HFFc6 (cell line): ENCODE measurements at regions not wholly inside any gene's neighbourhood (a gene's known extent, or its start where the extent isn't known, plus 50 kb on each side); places are given as distances from the start of the nearest gene placed in this dataset.

Experiments used
- DNase-seq: peaks from one replicate; pipeline ENCODE4 v3.0.0-alpha.2; 2018
- H3K27ac Mint-ChIP-seq: 2 replicates; pipeline ENCODE4 v1.8.0; 2020; ENCODE audit warnings: mild to moderate bottlenecking, mixed read lengths
- H3K27me3 Mint-ChIP-seq: 2 replicates; pipeline ENCODE4 v1.8.0; 2021; ENCODE audit warnings: mild to moderate bottlenecking, moderate library complexity, mixed read lengths; ENCODE audit not compliant: insufficient read depth
- H3K36me3 Mint-ChIP-seq: 2 replicates; pipeline ENCODE4 v1.8.0; 2021; ENCODE audit warnings: low read depth, mixed read lengths
- H3K4me1 Mint-ChIP-seq: 2 replicates; pipeline ENCODE4 v1.8.0; 2020; ENCODE audit warnings: low read depth, mixed read lengths
- H3K4me3 Mint-ChIP-seq: 2 replicates; pipeline ENCODE4 v1.8.0; 2020; ENCODE audit warnings: mild to moderate bottlenecking, moderate library complexity, mixed read lengths
- H3K9me3 Mint-ChIP-seq: 2 replicates; pipeline ENCODE4 v1.8.0; 2020; ENCODE audit warnings: mild to moderate bottlenecking, mixed read lengths
- TF ChIP-seq, protein P1 (sequence below): fragments of 200-600 bp; sonication (generic); IDR thresholded peaks from 2 replicates; pipeline ENCODE4 v1.5.0; 2021; ENCODE audit warnings: antibody characterized with exemption, mild to moderate bottlenecking

DNA sequence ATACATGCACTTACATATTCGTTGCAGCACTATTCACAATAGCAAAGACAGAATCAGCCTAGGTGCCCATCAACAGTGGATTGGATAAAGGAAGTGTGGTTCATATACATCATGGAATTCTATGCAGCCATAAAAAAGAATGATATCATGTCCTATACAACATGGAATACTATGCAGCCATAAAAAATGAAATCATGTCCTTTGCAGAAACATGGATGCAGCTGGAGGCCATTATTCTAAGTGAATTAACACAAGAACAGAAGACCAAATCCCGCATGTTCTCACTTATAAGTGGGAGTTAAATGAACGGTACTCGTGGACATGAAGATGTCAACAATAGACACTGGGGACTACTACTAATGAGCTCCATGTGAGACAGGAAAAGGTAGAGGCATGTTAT lies 288.1 kb upstream of the TFPI start:
- H3K36me3 Mint-ChIP-seq: no peaks in the 10 kb centered on the region
- H3K4me3 Mint-ChIP-seq: no peak overlapping the region
- TF ChIP-seq, protein P1, sequence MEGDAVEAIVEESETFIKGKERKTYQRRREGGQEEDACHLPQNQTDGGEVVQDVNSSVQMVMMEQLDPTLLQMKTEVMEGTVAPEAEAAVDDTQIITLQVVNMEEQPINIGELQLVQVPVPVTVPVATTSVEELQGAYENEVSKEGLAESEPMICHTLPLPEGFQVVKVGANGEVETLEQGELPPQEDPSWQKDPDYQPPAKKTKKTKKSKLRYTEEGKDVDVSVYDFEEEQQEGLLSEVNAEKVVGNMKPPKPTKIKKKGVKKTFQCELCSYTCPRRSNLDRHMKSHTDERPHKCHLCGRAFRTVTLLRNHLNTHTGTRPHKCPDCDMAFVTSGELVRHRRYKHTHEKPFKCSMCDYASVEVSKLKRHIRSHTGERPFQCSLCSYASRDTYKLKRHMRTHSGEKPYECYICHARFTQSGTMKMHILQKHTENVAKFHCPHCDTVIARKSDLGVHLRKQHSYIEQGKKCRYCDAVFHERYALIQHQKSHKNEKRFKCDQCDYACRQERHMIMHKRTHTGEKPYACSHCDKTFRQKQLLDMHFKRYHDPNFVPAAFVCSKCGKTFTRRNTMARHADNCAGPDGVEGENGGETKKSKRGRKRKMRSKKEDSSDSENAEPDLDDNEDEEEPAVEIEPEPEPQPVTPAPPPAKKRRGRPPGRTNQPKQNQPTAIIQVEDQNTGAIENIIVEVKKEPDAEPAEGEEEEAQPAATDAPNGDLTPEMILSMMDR: no peak
- H3K27me3 Mint-ChIP-seq: no peaks in the 10 kb centered on the region
- no peak overlapping the region; the same call in 1 of the 2 replicates for H3K27ac Mint-ChIP-seq
- H3K9me3 Mint-ChIP-seq: no peaks in the 10 kb centered on the region
- no peak for DNase-seq
- peaks cover 6% of the 10 kb centered on the region; the same call in 1 of the 2 replicates for H3K4me1 Mint-ChIP-seq

DNA sequence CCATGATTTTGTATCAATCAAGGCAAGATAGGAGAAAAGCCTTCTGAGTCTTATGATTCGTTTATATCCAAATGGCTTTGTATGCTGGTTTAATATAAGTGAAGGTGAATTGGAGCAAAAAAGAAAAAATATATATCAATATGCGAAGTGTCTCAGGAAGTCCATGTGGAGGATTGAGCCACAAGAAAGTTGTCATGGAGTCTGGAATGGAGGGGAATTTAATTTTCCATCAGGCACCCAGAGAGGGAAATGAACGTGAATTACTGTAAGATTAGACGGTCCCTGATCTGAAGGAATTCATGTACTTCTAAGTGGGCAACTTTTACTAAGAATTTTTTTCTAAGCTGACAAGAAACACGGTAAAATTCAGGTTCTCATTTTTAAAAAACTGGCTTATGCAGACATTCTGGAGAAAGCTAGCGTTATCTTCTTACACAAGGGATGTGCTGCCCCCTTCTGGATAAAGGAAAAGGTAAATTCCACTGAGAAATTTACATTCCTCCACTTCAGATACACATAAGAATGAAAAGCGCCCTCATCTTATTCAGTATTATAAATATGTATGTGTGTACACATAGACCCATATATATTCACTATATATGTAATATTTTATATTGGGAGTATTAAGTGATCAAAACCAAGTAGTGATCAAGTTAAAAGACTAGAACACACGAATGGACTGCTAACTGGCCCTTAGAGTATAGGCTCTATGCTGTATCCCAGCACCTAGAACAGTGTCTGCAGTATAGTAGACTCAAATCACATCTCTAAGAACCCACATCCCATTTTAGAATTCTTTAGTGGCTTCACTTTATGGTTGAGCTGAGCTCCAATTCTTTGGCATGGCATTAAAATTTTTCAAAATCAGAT lies 289.0 kb upstream of the TFPI start:
- no peak overlapping the region for H3K4me3 Mint-ChIP-seq
- no peak overlapping the region; the same call in 1 of the 2 replicates for H3K27ac Mint-ChIP-seq
- TF ChIP-seq, protein P1: peak; percentile 90
- H3K36me3 Mint-ChIP-seq: no peaks in the 10 kb centered on the region
- no peaks in the 10 kb centered on the region for H3K9me3 Mint-ChIP-seq
- peaks cover 6% of the 10 kb centered on the region; the same call in 1 of the 2 replicates for H3K4me1 Mint-ChIP-seq
- H3K27me3 Mint-ChIP-seq: no peaks in the 10 kb centered on the region
- peak; percentile 70 for DNase-seq

DNA sequence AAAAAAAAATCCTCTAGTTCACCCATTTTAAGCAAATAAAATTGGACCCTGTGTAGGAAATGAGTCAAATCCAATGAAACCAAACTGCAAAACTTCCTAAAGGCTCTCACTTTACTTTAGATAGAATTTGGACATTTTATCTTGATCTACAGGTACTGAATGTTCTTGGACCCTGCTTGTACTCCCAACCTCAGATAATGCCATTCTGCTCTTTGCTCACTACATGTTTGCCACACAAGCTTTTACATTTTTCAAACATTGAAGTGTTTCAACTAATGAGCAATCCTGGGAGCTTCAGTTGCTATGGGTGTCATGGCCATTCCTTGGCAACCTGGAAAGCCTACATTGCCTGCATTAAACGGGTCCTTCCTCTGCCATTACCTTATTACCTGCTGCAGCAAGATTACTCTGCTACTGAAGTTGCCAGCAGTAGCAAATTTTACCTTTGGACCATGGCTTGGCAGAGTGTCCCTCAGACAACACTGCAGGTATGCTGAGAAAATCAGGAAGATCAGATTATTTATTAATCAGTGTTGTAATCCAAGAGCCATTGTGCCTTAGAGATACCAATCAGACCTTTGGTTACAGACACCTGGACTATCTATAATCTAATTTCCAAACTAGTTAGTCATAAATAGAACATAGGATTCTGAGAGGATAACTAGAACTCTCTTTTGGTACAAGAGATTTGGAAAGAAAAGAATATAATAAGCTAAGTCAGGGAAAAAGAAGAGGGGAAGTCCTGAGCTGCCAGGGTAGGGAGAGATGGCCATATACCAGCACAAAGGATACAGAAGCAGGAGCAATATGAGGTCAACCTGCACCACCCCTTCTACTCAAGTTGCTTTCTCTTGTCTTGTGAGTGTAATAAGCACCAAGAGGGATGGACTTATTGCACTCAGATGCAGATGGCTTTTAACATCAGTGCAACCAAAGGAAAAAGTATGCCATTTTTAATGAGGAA lies 293.3 kb upstream of the TFPI start:
- no peaks in the 10 kb centered on the region for H3K27me3 Mint-ChIP-seq
- no peaks in the 10 kb centered on the region for H3K9me3 Mint-ChIP-seq
- no peak overlapping the region for H3K4me3 Mint-ChIP-seq
- TF ChIP-seq, protein P1: no peak
- H3K4me1 Mint-ChIP-seq: peaks cover 6% of the 10 kb centered on the region; the same call in 1 of the 2 replicates
- no peak overlapping the region for H3K27ac Mint-ChIP-seq
- H3K36me3 Mint-ChIP-seq: no peaks in the 10 kb centered on the region
- DNase-seq: no peak

DNA sequence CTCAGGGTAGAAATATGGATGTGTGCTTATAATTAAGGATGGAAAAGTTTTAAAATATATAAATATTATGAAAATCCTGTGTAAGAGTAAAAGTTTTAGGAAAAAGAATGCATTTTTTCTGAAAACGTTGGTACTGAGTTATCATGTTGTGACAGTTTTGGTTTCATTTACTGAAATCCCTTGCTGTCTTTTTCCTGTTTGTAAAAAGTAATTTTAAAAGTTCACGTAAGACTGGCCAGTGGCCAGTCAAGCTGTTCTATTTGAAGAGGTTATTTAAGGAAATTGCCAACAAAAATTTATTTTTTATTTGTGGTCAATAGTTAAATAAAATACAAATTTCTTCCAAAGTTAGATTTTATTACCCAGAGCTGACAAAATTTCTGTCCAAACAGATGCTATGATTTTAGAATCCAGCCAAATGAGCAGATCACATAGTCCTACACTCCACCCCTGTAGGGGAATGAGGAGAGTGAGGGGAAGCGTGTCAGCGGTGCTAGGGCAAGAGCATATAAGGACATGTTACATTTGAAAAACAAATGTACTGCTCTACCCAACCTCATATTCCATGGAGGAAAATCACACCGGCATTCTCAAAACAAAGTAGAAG lies 297.8 kb upstream of the TFPI start:
- no peaks in the 10 kb centered on the region for H3K36me3 Mint-ChIP-seq
- DNase-seq: no peak
- H3K4me1 Mint-ChIP-seq: no peaks in the 10 kb centered on the region
- no peaks in the 10 kb centered on the region for H3K27me3 Mint-ChIP-seq
- no peak overlapping the region for H3K4me3 Mint-ChIP-seq
- H3K9me3 Mint-ChIP-seq: no peaks in the 10 kb centered on the region
- TF ChIP-seq, protein P1: no peak
- no peak overlapping the region for H3K27ac Mint-ChIP-seq

DNA sequence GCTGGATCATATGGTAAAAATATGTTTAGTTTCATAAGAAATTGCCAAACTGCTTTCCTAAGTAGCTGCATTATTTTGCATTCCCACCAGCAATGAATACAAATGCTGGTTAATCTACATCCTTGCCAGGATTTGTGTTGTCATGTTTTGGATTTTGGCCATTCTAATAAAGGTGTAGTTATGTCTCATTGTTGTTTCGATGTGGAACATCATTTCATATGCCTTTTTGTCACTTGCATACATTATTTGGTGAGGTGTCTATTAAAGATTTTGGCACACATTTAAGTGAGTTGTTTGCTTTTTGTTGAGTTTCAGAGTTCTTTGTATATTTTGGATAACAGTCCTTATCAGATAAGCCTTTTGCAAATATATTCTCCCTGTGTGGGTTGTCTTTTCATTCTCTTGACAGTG lies 299.2 kb upstream of the TFPI start:
- TF ChIP-seq, protein P1: no peak

More for the DNA sequence above, 299.2 kb upstream of the TFPI start:
- H3K27ac Mint-ChIP-seq: no peak overlapping the region
- H3K4me1 Mint-ChIP-seq: no peaks in the 10 kb centered on the region
- H3K36me3 Mint-ChIP-seq: no peaks in the 10 kb centered on the region
- no peaks in the 10 kb centered on the region for H3K27me3 Mint-ChIP-seq
- DNase-seq: no peak
- no peaks in the 10 kb centered on the region for H3K9me3 Mint-ChIP-seq
- H3K4me3 Mint-ChIP-seq: no peak overlapping the region
